Activated T-helper 2 cell treated with anti-CD3 and anti-CD28 coated beads, Interferon-gamma antibody, Interleukin-2, Interleukin-4, amounts not matched to agents 10 μg/mL and 5 μg/mL and 100 μg/mL, durations not matched to agents 14 hours and 24 hours and 36 hours (primary cell): ENCODE measurements at regions not wholly inside any gene's neighbourhood (a gene's known extent, or its start where the extent isn't known, plus 50 kb on each side); places are given as distances from the start of the nearest gene placed in this dataset.

Source experiments
- DNase-seq: peaks from one replicate; pipeline ENCODE4 v3.0.0; 2021; ENCODE audit warnings: low spot score
- H3K27ac Mint-ChIP-seq: one replicate; pipeline ENCODE4 v1.8.0; 2021; ENCODE audit warnings: mixed read lengths
- H3K27me3 Mint-ChIP-seq: one replicate; pipeline ENCODE4 v1.8.0; 2021; ENCODE audit warnings: low read depth, mixed read lengths
- H3K36me3 Mint-ChIP-seq: one replicate; pipeline ENCODE4 v1.8.0; 2021; ENCODE audit warnings: low read depth, mixed read lengths
- H3K4me1 Mint-ChIP-seq: one replicate; pipeline ENCODE4 v1.8.0; 2021; ENCODE audit warnings: low read depth, mixed read lengths
- H3K4me3 Mint-ChIP-seq: one replicate; pipeline ENCODE4 v1.8.0; 2021; ENCODE audit warnings: low read depth, mild to moderate bottlenecking, moderate library complexity, mixed read lengths
- H3K9me3 Mint-ChIP-seq: one replicate; pipeline ENCODE4 v1.8.0; 2021; ENCODE audit warnings: mixed read lengths
- intact Hi-C: fragments of 100-400 bp; cut with micrococcal nuclease; formaldehyde crosslinking; loops from one replicate; pipeline ENCODE4 v1.15.1; 2023

DNA sequence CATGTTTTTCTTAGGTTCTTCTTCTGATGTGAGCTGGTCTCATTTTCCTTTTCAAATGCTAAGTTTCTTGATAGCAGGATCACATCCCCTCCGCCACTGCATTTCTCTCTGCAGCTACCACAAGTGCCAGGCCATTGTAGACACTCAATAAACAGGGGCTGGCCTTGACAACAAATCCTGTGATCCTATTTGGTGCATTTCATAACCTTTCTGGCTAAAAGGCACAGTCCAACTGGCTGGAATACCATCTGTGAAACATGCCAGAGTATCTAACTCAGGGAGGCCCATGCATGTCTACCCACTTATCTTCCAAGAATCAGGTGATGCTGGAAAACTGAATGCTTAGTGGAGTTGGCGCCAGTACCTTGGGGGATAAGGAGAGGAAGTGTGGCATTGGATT lies 85.2 kb upstream of the NR2F2 start:
- no peak overlapping the region for H3K27ac Mint-ChIP-seq
- H3K4me1 Mint-ChIP-seq, result no peaks in the 10 kb centered on the region
- intact Hi-C loops, result no loop called here
- no peaks in the 10 kb centered on the region for H3K27me3 Mint-ChIP-seq
- H3K36me3 Mint-ChIP-seq, result no peaks in the 10 kb centered on the region
- no peak overlapping the region for H3K4me3 Mint-ChIP-seq
- DNase-seq, result no peak
- peaks cover 4% of the 10 kb centered on the region for H3K9me3 Mint-ChIP-seq

DNA sequence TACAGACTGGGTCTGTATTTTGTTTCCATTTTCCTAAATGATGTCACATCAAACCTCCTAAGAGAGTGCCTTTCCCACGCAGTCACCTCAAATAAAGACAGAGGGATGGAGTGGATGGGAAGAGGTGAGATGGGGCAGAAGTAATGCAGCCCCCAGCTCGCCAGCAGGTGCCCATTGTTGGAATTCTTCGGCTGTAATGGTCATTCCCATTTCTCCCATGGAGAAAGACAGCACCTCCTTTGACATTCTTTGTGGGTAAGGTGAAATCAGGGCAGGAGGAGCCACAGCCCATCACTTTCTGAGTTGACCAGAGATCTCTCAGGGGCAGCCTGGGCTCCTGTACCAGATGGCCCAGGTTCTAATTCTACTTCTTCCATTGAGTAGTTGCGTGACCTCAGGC lies 84.4 kb upstream of the NR2F2 start:
- Mint-ChIP-seq H3K27ac (no peak overlapping the region), H3K9me3 (peaks cover 4% of the 10 kb centered on the region), H3K36me3 (no peaks in the 10 kb centered on the region), H3K4me1 (no peaks in the 10 kb centered on the region), H3K4me3 (no peak overlapping the region), H3K27me3 (no peaks in the 10 kb centered on the region)
- intact Hi-C loops, result no loop called here
- no peak for DNase-seq

GRCh38 chr15:96247621-96248305 lies 82.7 kb upstream of the NR2F2 start:
- DNase-seq, result no peak
- intact Hi-C loops, result no loop called here
- peaks cover 4% of the 10 kb centered on the region for H3K9me3 Mint-ChIP-seq
- no peak overlapping the region for H3K4me3 Mint-ChIP-seq
- H3K27ac Mint-ChIP-seq, result no peak overlapping the region
- H3K27me3 Mint-ChIP-seq, result no peaks in the 10 kb centered on the region
- H3K4me1 Mint-ChIP-seq, result no peaks in the 10 kb centered on the region
- H3K36me3 Mint-ChIP-seq, result no peaks in the 10 kb centered on the region

DNA sequence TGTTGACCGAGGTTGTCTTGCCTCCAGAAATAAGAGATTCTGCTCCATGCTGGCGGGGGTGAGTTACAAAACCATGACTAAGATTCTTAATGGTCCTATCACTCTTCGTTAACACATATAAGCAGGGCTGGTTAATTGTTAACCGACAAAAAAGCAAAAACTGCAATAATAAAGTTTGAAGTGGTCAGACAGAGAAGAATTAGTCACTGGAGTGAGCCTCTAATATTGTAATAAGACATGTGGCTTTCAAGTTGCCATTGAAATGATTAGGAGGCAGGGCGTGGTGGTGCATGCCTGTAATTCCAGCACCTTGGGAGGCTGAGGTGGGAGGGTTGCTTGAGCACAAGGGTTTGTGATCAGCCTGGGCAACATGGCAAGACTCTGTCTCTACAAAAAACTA lies 78.4 kb upstream of the NR2F2 start:
- intact Hi-C loops, result no loop called here
- DNase-seq, result no peak
- H3K4me1 Mint-ChIP-seq, result no peaks in the 10 kb centered on the region
- no peak overlapping the region for H3K27ac Mint-ChIP-seq
- no peak overlapping the region for H3K4me3 Mint-ChIP-seq
- H3K27me3 Mint-ChIP-seq, result no peaks in the 10 kb centered on the region
- H3K9me3 Mint-ChIP-seq, result no peaks in the 10 kb centered on the region
- H3K36me3 Mint-ChIP-seq, result no peaks in the 10 kb centered on the region

GRCh38 chr15:96253006-96253747 lies 77.3 kb upstream of the NR2F2 start:
- Mint-ChIP-seq H3K4me3 (no peak overlapping the region), H3K27ac (no peak overlapping the region), H3K4me1 (no peaks in the 10 kb centered on the region), H3K27me3 (no peaks in the 10 kb centered on the region), H3K9me3 (no peaks in the 10 kb centered on the region), H3K36me3 (no peaks in the 10 kb centered on the region)
- DNase-seq, result no peak
- intact Hi-C loops, result no loop called here

GRCh38 chr15:96254173-96254572 lies 76.3 kb upstream of the NR2F2 start:
- Mint-ChIP-seq H3K4me1 (no peaks in the 10 kb centered on the region), H3K9me3 (no peaks in the 10 kb centered on the region), H3K27ac (no peak overlapping the region), H3K27me3 (no peaks in the 10 kb centered on the region), H3K36me3 (no peaks in the 10 kb centered on the region), H3K4me3 (no peak overlapping the region)
- DNase-seq, result no peak
- intact Hi-C loops, result no loop called here

- DNase-seq, result no peak
- Mint-ChIP-seq H3K4me1 (no peaks in the 10 kb centered on the region), H3K36me3 (no peaks in the 10 kb centered on the region), H3K27ac (no peak overlapping the region), H3K9me3 (no peaks in the 10 kb centered on the region), H3K4me3 (no peak overlapping the region), H3K27me3 (no peaks in the 10 kb centered on the region)
- intact Hi-C loops, result no loop called here
These were observed 74.9 kb upstream of the NR2F2 start for GRCh38 chr15:96255599-96255998.

- H3K9me3 Mint-ChIP-seq, result no peaks in the 10 kb centered on the region
- intact Hi-C loops, result no loop called here
- no peaks in the 10 kb centered on the region for H3K27me3 Mint-ChIP-seq
These were observed 68.9 kb upstream of the NR2F2 start for GRCh38 chr15:96261575-96262034.

DNA sequence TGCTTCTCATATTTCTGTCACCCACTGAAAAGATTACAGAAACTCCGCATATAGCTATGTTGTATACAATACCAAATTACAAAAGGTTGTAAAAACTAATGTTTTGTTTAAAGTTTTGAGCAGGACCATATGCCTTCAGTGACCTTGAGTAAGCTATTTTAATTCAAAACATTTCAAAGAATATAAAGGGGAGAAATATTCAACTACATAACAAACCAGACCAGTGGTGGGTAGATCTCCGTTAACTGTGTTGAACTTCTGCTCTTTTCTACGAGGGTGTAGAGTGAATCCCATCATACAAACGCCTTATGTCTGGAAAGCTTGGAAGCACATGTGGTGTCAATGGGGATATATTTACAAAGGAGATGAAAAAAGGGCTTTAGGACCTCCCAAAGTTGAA lies 68.4 kb upstream of the NR2F2 start:
- H3K27me3 Mint-ChIP-seq, result no peaks in the 10 kb centered on the region
- no peak overlapping the region for H3K27ac Mint-ChIP-seq
- no peaks in the 10 kb centered on the region for H3K36me3 Mint-ChIP-seq
- no peaks in the 10 kb centered on the region for H3K9me3 Mint-ChIP-seq
- DNase-seq, result no peak
- intact Hi-C loops, result no loop called here
- H3K4me3 Mint-ChIP-seq, result no peak overlapping the region
- no peaks in the 10 kb centered on the region for H3K4me1 Mint-ChIP-seq

More at GRCh38 chr15:96261575-96262034, 68.9 kb upstream of the NR2F2 start:
- Mint-ChIP-seq H3K4me3 (no peak overlapping the region), H3K4me1 (no peaks in the 10 kb centered on the region), H3K27ac (no peak overlapping the region), H3K36me3 (no peaks in the 10 kb centered on the region)
- no peak for DNase-seq

DNA sequence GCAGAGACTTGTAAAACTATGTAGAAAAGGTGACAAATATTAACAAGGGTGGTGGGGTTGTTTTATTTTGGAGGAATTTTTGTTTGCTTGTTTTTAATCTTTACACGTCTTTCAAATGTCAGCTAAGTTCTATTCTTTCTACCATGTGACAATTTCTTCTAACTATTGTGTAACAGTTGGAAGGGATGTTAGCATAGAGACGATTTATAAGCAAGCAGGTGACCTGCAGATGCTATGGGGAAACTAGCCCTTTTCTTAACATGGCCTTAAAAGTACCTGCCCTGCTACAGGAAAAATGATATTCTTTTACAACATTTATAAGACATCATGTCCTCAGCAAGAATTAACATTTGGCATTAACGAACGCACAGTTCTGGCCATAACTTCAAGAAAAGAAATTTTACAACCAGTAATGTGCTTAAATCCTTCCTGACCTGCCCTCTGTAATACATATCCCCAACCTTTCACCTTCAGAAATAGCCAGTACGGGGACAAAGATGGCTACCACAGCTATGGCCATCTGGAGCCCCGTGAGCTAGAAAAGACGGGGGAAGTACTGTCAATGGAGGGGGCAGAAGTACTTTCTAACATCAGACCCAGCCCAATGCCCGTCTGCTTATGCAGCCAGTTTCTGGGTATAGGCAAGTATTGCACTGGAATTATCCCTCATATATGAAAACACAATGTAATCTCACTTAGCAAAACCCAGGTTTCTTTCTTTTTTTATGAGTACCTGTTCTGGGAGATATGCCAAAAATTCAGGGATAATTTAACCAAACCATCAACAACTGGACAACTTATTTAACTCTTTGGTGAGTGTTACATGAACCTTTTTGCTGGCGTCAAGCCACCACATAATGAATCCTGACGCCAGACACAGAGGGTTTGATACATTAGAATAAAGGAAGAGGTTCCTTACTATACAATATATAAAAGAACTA lies 67.7 kb upstream of the NR2F2 start:
- DNase-seq, result no peak
- Mint-ChIP-seq H3K27me3 (no peaks in the 10 kb centered on the region), H3K4me3 (no peak overlapping the region), H3K9me3 (no peaks in the 10 kb centered on the region), H3K36me3 (no peaks in the 10 kb centered on the region), H3K27ac (no peak overlapping the region), H3K4me1 (no peaks in the 10 kb centered on the region)
- intact Hi-C loops, result no loop called here

DNA sequence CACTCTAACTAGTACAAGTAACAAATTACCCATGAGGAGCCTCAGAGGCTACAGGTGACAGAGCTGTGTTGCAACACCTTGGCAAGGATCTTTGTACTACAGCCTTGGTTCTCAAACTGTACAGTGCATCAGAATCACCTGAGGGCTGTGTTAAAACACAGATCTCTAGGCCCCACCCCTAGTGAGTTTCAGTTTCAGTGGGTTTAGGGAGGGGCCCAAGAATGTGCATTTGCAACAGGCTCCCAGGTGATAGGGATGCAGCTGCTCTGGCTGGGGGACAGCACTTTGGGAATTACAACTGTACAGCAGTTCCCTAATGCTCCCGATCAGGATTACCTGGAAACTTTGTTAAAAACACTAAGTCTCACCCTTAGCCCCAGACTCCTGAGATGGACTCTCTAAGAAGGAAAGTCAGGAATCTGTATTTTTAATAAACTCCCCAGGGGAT lies 66.1 kb upstream of the NR2F2 start:
- Mint-ChIP-seq H3K27ac (no peak overlapping the region), H3K27me3 (no peaks in the 10 kb centered on the region), H3K9me3 (no peaks in the 10 kb centered on the region), H3K4me3 (no peak overlapping the region), H3K4me1 (no peaks in the 10 kb centered on the region), H3K36me3 (no peaks in the 10 kb centered on the region)
- no peak for DNase-seq
- intact Hi-C loops, result no loop called here

GRCh38 chr15:96264801-96265515 lies 65.5 kb upstream of the NR2F2 start:
- no peaks in the 10 kb centered on the region for H3K36me3 Mint-ChIP-seq
- no peak overlapping the region for H3K27ac Mint-ChIP-seq
- H3K9me3 Mint-ChIP-seq, result no peaks in the 10 kb centered on the region
- no peak for DNase-seq
- H3K4me1 Mint-ChIP-seq, result no peaks in the 10 kb centered on the region
- no peaks in the 10 kb centered on the region for H3K27me3 Mint-ChIP-seq
- H3K4me3 Mint-ChIP-seq, result no peak overlapping the region
- intact Hi-C loops, result no loop called here
